Dermis microvascular lymphatic vessel endothelial cell (primary cell): ENCODE measurements at regions not wholly inside any gene's neighbourhood (a gene's known extent, or its start where the extent isn't known, plus 50 kb on each side); places are given as distances from the start of the nearest gene placed in this dataset.
"Not testable (repeated sequence)": the region's sequence is repeated elsewhere in the genome, so short reads cannot be mapped to it uniquely, and the experiment has no call there.

Experiments used
- DNase-seq, 2 donors: peaks; one replicate each; pipeline versions ENCODE4 v3.0.0 to v3.0.0-alpha.2; 2010; ENCODE audit warnings: low read depth in 2 of 2

GRCh38 chr7:115561335-115562110 lies 469.0 kb downstream of the TFEC start:
- no peak for DNase-seq

DNA sequence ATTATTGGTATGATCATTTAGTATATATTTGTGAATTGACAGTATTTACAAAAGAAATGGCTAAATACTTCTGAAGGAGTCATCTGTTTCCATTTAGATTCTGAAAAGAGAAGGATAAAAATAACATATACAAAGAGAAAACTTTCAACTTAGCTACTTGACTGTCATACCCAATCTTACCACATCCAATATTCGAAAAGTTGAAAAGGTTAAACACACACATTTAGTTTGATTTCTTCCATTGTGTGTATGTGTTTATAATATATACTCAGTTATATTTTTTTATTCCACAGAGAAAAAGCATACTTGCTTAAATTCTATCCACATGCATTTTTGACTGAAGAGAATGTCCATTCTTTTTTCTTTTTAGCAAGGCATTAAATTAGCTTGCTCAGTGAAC lies 470.7 kb downstream of the TFEC start:
- DNase-seq = no peak

- no peak for DNase-seq
These were observed 472.4 kb downstream of the TFEC start for GRCh38 chr7:115558161-115558560.

DNA sequence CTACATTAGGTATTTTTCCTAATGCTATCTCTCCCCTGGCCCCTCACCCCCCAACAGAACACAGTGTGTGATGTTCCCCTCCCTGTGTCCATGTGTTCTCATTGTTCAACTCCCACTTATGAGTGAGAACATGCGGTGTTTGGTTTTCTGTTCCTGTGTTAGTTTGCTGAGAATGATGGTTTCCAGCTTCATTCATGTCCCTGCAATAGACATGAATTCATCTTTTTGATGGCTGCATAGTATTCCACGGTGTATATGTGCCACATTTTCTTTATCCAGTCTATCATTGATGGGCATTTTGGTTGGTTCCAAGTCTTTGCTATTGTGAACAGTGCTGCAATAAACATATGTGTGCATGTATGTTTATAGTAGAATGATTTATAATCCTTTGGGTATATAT lies 473.3 kb downstream of the TFEC start:
- not testable (repeated sequence) for DNase-seq

DNA sequence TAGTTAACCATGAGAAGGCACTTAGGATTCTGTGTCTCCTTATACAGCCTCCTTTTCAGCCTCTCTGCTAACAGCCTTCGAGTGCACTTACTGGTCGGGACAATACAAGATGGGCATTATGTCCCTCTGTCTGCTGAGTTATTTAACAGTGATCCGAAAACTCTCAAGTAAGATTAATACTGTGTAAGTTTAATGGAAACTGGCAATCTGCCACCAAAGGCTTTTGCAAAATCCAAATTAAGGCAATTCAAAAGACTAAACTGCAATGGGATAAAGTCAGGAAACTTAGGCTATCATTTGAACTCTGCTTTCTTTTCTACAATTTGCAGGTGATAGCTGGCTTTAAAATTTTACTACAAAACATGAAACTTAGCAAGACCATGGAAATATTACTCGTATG lies 477.8 kb downstream of the TFEC start:
- no peak for DNase-seq

- no peak for DNase-seq
These were observed 480.7 kb downstream of the TFEC start for GRCh38 chr7:115549910-115550309.

GRCh38 chr7:115548756-115549155 lies 481.8 kb downstream of the TFEC start:
- no peak for DNase-seq

GRCh38 chr7:115546790-115547189 lies 483.8 kb downstream of the TFEC start:
- DNase-seq = no peak

- DNase-seq = no peak
These were observed 496.8 kb downstream of the TFEC start for GRCh38 chr7:115533785-115534184.

GRCh38 chr7:115526278-115526677 lies 504.3 kb downstream of the TFEC start:
- peak in 1 of 2 donors; percentile 13 for DNase-seq

DNA sequence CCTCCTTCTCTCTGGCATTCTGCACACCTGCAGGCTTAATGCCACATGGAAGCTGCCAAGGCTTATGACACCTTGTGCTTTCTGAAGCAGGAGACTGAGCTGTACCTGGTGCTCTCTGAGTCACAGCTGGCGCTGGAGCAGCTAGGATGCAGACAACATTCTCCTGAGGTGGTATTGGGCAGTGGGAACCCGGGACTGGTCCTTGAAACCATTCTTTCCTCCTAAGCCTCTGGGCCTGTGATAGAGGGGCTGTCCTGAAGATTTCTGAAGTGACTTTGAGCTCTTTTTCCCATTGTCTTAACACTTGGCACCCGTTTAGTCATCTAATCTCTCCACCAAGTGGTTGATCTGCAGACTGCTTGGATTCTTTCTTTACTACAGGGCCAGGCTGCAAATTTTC lies 508.4 kb downstream of the TFEC start:
- DNase-seq = no peak

GRCh38 chr7:115516341-115516740 lies 514.2 kb downstream of the TFEC start:
- no peak for DNase-seq

- no peak for DNase-seq
These were observed 519.2 kb downstream of the TFEC start for GRCh38 chr7:115511330-115511729.

- no peak for DNase-seq
These were observed 525.4 kb downstream of the TFEC start for GRCh38 chr7:115505136-115505535.

DNA sequence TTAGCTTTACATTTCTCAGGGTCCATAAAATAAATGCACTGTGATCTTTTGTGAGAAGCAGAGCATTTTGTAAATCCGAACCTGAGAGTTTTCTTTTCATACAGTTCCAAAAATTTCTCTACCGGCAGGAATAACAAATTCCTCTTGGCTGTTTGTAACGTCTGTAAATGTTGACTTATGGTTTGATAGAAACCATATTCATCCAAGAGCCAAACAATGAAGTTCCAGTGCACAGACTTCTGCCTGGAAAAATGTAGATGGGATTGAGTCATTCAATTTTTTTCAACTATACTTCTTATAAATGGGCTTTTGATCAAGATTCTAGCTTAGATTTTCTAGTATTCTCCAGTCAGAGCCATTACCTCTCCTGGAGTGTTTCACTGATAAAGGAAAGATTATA lies 530.6 kb downstream of the TFEC start:
- DNase-seq = no peak

DNA sequence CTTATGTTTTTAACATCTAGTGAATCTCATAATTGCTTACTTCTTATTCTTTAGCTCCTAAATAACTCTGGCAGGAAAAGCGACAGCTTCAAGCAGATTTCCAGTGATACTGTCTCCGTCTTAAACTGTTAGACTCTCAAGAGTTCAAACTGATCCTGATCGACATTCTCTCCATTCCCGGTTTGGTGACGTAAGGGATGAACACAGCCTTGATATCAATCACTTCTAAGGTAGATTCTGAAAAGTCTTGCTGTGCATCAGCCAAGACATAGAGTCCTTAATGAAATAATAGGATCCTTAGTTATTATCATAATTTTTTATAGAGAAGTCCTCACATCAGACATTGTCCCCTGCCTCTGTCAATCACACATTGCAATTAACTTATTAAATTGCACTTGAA lies 534.6 kb downstream of the TFEC start:
- no peak for DNase-seq

DNA sequence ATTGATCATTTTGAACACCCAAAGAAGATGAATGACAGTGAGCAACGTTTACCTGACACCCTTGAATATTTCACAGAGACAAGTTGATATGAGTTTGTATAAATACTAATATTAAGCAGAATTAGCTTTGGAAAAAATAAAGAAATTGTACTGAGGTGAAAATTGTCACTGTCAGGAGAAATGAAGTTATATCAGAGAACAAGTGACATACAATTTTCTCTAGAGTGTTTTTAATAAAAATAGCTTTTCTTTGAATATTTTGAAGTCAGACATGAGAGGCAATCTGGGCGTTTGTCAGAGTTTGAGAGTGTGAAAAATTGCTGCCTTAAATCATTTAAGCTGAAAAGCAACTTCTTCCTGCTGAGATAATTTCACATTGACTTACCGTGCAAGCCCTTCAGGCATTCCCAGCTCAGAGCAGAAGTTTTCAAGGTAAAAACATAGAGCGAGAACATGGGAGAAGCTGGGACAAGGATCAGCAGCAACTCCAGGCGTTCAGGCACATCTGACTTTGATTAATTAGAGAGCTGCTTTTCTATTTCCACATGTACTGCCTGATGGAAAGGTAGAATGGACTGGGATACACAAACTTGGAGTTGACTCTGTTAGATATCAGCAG lies 535.9 kb downstream of the TFEC start:
- DNase-seq = no peak

DNA sequence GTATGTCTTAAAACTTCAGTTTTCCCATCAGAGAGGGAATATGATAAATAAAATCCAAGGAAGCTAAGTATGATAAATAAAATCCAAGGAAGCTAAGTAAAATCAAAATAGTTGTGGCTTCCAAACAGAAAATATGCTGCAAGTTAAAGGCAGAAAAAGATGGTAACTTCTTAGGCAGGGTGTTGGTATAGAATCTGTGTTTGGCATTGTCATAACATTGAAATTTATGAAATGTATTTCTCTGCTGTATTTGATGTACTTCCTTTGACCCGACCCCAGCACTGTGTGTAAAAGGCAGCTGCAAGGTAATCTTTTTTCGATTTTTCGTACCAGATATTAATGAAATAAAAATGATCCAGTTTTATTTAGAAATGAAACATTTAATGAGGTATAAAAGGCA lies 537.2 kb downstream of the TFEC start:
- DNase-seq = no peak

- peak in 1 of 2 donors; percentile 19 for DNase-seq
These were observed 538.7 kb downstream of the TFEC start for GRCh38 chr7:115491744-115492380.

- no peak for DNase-seq
These were observed 551.1 kb downstream of the TFEC start for GRCh38 chr7:115479448-115479847.

DNA sequence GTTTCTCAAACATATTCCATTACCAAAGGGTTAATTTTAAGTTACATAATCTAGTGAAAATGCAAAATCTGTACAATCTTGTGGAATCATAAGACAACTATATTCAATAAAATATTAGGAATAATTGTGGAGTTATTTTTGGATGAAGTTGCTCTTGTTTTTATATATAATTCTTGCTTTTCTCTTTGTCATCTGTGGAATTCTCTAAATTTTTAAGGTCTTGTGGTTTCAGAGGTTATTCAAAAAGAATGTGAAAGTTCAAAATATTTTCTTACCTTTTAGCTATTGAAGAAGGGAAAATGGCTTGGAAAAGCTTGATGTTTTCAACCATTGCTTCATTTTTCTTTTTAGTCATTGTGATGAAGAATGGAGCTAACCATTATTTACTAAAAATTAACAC lies 552.1 kb downstream of the TFEC start:
- no peak for DNase-seq

DNA sequence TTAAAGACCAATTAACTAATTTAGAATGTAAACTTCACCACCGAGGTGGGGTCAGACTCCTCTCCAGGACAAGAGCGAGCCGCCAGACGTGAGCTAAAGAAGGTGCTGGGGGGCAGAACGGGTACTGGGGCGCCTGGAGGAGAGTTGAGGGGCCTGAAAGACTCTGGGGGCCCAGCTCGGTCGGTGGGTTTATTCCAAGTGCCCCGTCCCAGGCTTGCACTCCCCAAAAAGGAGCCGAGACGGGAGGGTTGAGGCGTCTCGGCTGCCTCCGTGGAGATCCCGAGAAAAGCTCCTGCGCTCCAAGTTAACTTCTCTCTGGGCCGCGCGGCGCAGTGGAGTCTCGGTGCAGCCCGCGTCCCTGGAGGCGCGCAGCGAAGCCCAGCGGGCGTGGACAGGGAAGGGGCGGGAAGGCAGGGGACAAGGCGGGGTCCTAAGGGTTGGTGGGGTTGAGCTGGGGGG lies 553.3 kb downstream of the TFEC start:
- DNase-seq = peak in 1 of 2 donors; percentile 16

- no peak for DNase-seq
These were observed 553.8 kb downstream of the TFEC start for GRCh38 chr7:115476671-115477181.
